SK-N-SH (cell line): ENCODE measurements at regions not wholly inside any gene's neighbourhood (a gene's known extent, or its start where the extent isn't known, plus 50 kb on each side); places are given as distances from the start of the nearest gene placed in this dataset.

ENCODE experiments used
- CTCF ChIA-PET: fragments of 300-600, 350-600 bp; formaldehyde crosslinking; extraction: SDS; loops from one replicate; lab custom pipeline; 2021; lab: Yijun Ruan, JAX
- POLR2A ChIA-PET: fragments of 350-600 bp; sonication (Branson Sonifier 250); formaldehyde crosslinking; extraction: SDS; loops from one replicate; lab custom pipeline; 2020; ENCODE audit warnings: antibody characterized with exemption, inconsistent platforms; lab: Yijun Ruan, JAX
- DNase-seq: peaks from one replicate; pipeline ENCODE4 v3.0.0; 2012
- H2AFZ ChIP-seq: fragments of 200-600 bp; sonication (generic); 2 replicates; pipeline ENCODE4 v1.8.1; 2016; ENCODE audit warnings: antibody characterized with exemption, mild to moderate bottlenecking, low read depth
- H3F3A ChIP-seq: fragments of 200-600 bp; sonication (generic); replicated peaks from 2 replicates; pipeline ENCODE3; 2016; ENCODE audit warnings: antibody characterized with exemption, mild to moderate bottlenecking; ENCODE audit not compliant: insufficient read depth
- H3K27ac ChIP-seq, 2 experiments: fragments of 200-500 bp in 1 of 2; fragments of 200-600 bp in 1 of 2; sonication (Bioruptor generic) in 1 of 2; sonication (generic), shearing (Covaris generic) in 1 of 2; 2 replicates each; pipeline versions ENCODE4 v1.5.1 to v1.6.1; 2014 to 2016; ENCODE audit warnings: low read depth in 2 of 2, inconsistent platforms in 1 of 2, low read length in 1 of 2, mild to moderate bottlenecking in 1 of 2, mixed read lengths in 1 of 2
- H3K27me3 ChIP-seq: fragments of 200-600 bp; sonication (generic), shearing (Covaris generic); 2 replicates; pipeline ENCODE4 v1.6.1; 2016; ENCODE audit warnings: mixed run types; ENCODE audit not compliant: insufficient read depth
- H3K36me3 ChIP-seq, 2 experiments: fragments of 200-500 bp in 1 of 2; fragments of 200-600 bp in 1 of 2; sonication (Bioruptor generic) in 1 of 2; sonication (generic) in 1 of 2; replicated peaks in 1 of 2; 2 replicates each; pipeline versions ENCODE3 to v1.5.1; 2014 to 2016; ENCODE audit warnings: low read length in 1 of 2, mild to moderate bottlenecking in 1 of 2; ENCODE audit not compliant: insufficient read depth in 2 of 2, control insufficient read depth in 1 of 2
- H3K4me1 ChIP-seq, 2 experiments: fragments of 200-500 bp in 1 of 2; fragments of 200-600 bp in 1 of 2; sonication (Bioruptor generic) in 1 of 2; sonication (generic), shearing (Covaris generic) in 1 of 2; 2 replicates each; pipeline versions ENCODE4 v1.5.1 to v1.6.1; 2014 to 2016; ENCODE audit warnings: low read depth in 1 of 2, low read length in 1 of 2, mixed run types in 1 of 2; ENCODE audit not compliant: insufficient read depth in 2 of 2, control insufficient read depth in 1 of 2
- H3K4me2 ChIP-seq: fragments of 200-600 bp; sonication (generic), shearing (Covaris generic); 2 replicates; pipeline ENCODE4 v1.6.1; 2017; ENCODE audit warnings: mixed run types
- H3K4me3 ChIP-seq, 2 experiments: fragments of 200-500 bp in 1 of 2; fragments of 200-600 bp in 1 of 2; sonication (Bioruptor generic) in 1 of 2; sonication (generic), shearing (Covaris generic) in 1 of 2; 2 replicates each; pipeline versions ENCODE4 v1.5.1 to v1.8.1; 2014 to 2016; ENCODE audit warnings: low read depth in 2 of 2, inconsistent platforms in 1 of 2, low read length in 1 of 2, mild to moderate bottlenecking in 1 of 2, mixed read lengths in 1 of 2, moderate library complexity in 1 of 2
- H3K79me2 ChIP-seq: fragments of 200-600 bp; sonication (generic); 2 replicates; pipeline ENCODE4 v1.8.1; 2017; ENCODE audit warnings: mild to moderate bottlenecking; ENCODE audit not compliant: insufficient read depth
- H3K9ac ChIP-seq: fragments of 200-600 bp; sonication (generic); 2 replicates; pipeline ENCODE4 v1.6.1; 2017; ENCODE audit warnings: mixed run types
- H3K9me2 ChIP-seq: fragments of 200-600 bp; sonication (generic); 2 replicates; pipeline ENCODE4 v1.6.1; 2017; ENCODE audit warnings: mixed run types
- H3K9me3 ChIP-seq: fragments of 200-600 bp; sonication (generic); 2 replicates; pipeline ENCODE4 v1.6.1; 2017; ENCODE audit warnings: mixed run types, mild to moderate bottlenecking, moderate library complexity
- H4K20me1 ChIP-seq: fragments of 200-600 bp; sonication (generic); 2 replicates; pipeline ENCODE4 v1.6.1; 2017; ENCODE audit warnings: mild to moderate bottlenecking, mixed run types; ENCODE audit not compliant: insufficient read depth
- CTCF ChIP-seq: fragments of 200-600 bp; sonication (generic); IDR thresholded peaks from 2 replicates; pipeline ENCODE4 v1.6.1; 2017; ENCODE audit warnings: antibody characterized with exemption, mild to moderate bottlenecking, moderate library complexity
- FOSL2 ChIP-seq: IDR thresholded peaks from 2 replicates; pipeline ENCODE4 v1.4.0; 2012; ENCODE audit warnings: low read depth, mild to moderate bottlenecking, moderate library complexity, borderline replicate concordance
- FOXM1 ChIP-seq: IDR thresholded peaks from 2 replicates; pipeline ENCODE4 v1.4.0; 2012; ENCODE audit warnings: low read depth, mild to moderate bottlenecking
- GABPA ChIP-seq: IDR thresholded peaks from 2 replicates; pipeline ENCODE4 v1.4.0; 2012; ENCODE audit warnings: low read depth, mild to moderate bottlenecking
- GATA2 ChIP-seq: sonication (generic); formaldehyde crosslinking; IDR thresholded peaks from 2 replicates; pipeline ENCODE4 v1.5.0; 2020; ENCODE audit warnings: mild to moderate bottlenecking, missing genetic modification reagents
- MAX ChIP-seq: IDR thresholded peaks from 2 replicates; pipeline ENCODE4 v1.4.0; 2012; ENCODE audit warnings: low read depth
- MXI1 ChIP-seq: IDR thresholded peaks from 2 replicates; pipeline ENCODE4 v1.6.1; 2012; ENCODE audit warnings: mild to moderate bottlenecking, low read depth, low read length, improper control_type of control experiment
- NFIC ChIP-seq: IDR thresholded peaks from 2 replicates; pipeline ENCODE4 v1.4.0; 2012; ENCODE audit warnings: borderline replicate concordance
- NRF1 ChIP-seq: IDR thresholded peaks from 2 replicates; pipeline ENCODE4 v1.6.1; 2012; ENCODE audit warnings: low read depth, mild to moderate bottlenecking, low read length
- PBX3 ChIP-seq: IDR thresholded peaks from 2 replicates; pipeline ENCODE4; 2012
- RAD21 ChIP-seq: IDR thresholded peaks from 2 replicates; pipeline ENCODE4 v1.6.1; 2012; ENCODE audit warnings: mild to moderate bottlenecking, low read length
- SMC3 ChIP-seq: IDR thresholded peaks from 2 replicates; pipeline ENCODE4 v1.6.1; 2012; ENCODE audit warnings: low read depth, low read length, improper control_type of control experiment
- TCF12 ChIP-seq: IDR thresholded peaks from 2 replicates; pipeline ENCODE4 v1.4.0; 2012
- TEAD4 ChIP-seq: IDR thresholded peaks from 2 replicates; pipeline ENCODE4 v1.4.0; 2012; ENCODE audit warnings: mild to moderate bottlenecking, borderline replicate concordance; ENCODE audit not compliant: insufficient read depth
- USF1 ChIP-seq: IDR thresholded peaks from 2 replicates; pipeline ENCODE4 v1.4.0; 2012; ENCODE audit warnings: low read depth, borderline replicate concordance
- WGBS: methylation state at CpG from one replicate; pipeline ENCODE4 v1.1.6; 2017; ENCODE audit warnings: low lambda C conversion rate; 5-methylcytosine and 5-hydroxymethylcytosine counted together

GRCh38 chr13:51162701-51163100 is 51.6 kb upstream of the C13orf42 start:
- Histone ChIP-seq H3K9me3 (no peaks in the 10 kb centered on the region), H3K4me2 (no peak overlapping the region), H3K9me2 (no peaks in the 10 kb centered on the region), H3K27me3 (no peaks in the 10 kb centered on the region; the same call in 1 of the 2 replicates), H3K27ac (no peak overlapping the region), H3F3A (no peaks in the 10 kb centered on the region), H3K4me3 (no peak overlapping the region), H3K4me1 (no peaks in the 10 kb centered on the region; a peak in 1 of 4 replicates), H3K36me3 (no peaks in the 10 kb centered on the region), H4K20me1 (no peaks in the 10 kb centered on the region), H3K9ac (no peak overlapping the region), H3K79me2 (no peaks in the 10 kb centered on the region), H2AFZ (no peak overlapping the region)
- WGBS = 59% methylated on average over 4 of the region's 4 CpGs
- CTCF ChIA-PET = interaction anchor here (0.6 to 2.4 kb wide), 4 partner anchors 10 to 472 kb away, joined by 3 to 11 read pairs (median 4); no protein-coding TSS in a partner anchor
- POLR2A ChIA-PET = no interaction called here
- TF ChIP-seq TCF12 (no peak), GABPA (no peak), SMC3 (no peak), NRF1 (no peak), TEAD4 (no peak), GATA2 (CRISPR knock-in tag) (no peak), CTCF (no peak), USF1 (no peak), FOXM1 (no peak), NFIC (no peak), FOSL2 (no peak), MAX (no peak), MXI1 (no peak), PBX3 (no peak), RAD21 (no peak)
- no peak for DNase-seq
